Occipital lobe (tissue), 1 donor: ENCODE measurements at regions not wholly inside any gene's neighbourhood (a gene's known extent, or its start where the extent isn't known, plus 50 kb on each side); places are given as distances from the start of the nearest gene placed in this dataset.

Experiments used
- DNase-seq: peaks from one replicate; lab custom pipeline; 2025; lab: John Stamatoyannopoulos, UW

DNA sequence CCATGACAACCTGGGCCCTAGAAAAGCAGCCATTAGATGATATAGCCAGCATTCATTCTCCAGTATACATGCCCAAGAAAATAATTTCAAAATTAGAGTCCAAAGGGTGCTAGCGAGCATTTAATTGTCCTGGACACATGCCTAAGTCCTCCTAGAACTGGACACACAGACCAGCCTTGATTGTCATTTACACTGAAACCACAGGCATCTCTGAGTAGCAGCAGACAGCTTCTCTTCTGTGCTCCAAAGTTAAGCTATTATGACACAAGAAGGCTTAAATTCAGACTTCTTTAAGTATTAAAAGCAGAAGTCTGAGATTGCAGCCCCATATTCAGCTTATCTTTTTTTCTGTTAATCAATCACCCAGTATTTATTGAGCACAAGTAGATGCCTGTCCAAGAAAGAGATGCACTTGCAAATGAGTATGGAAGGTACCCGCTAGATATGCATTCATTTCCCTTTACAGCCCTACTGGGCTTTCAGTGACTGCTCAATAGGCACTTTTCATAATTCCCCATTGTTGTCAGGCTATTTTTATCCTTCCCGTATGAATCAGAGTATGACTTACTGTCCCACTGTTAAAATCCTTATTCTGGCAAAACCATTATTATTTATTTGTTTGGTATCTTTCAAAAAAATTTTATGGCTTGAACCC lies 374.1 kb downstream of the FBXW7 start:
- no peak for DNase-seq

DNA sequence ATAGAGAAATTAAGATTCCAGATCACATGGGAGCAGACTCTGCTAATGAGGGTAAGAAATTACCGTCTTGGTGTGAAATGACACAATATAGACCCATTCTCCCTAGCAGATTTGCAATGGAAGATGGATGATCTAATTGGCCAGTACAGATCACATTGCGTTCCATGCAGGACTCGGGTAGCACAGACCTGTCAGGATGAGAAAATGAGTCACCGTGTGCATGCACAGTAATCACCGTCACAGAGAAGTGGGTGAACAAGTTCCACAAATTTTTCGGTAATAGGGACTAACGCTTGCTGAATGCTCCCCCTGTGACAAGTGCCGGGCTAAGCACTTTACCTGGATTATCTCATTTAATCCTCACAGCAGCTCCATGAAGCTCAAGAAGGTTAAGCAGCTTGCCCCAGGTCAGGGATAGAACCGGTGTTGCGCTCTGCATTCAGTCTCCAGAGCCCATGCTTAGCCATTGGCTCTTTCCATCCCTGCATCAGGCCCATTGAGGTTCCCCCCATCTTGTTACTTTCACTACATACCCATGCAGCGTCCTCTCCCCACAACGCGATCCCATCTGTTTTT lies 375.6 kb downstream of the FBXW7 start:
- DNase-seq: no peak

DNA sequence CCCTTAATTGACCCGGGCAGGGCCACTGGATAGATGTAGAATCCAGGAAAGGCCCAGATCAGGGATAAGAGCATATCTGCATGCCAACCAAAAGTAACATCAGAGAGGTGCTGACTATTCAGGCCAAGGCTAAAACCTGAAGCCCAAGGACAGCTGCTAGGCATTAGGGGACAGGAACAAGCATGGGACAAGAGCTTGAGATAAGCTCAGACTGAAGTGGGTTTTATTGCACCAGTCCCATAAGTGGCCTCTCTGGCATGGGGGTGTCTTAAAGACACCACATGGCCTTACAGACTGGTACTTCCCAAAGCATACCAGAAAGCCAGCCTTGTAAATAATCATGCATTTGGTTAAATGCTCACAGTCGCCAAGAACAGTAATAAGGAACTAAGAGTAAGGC lies 376.1 kb downstream of the FBXW7 start:
- DNase-seq: no peak

DNA sequence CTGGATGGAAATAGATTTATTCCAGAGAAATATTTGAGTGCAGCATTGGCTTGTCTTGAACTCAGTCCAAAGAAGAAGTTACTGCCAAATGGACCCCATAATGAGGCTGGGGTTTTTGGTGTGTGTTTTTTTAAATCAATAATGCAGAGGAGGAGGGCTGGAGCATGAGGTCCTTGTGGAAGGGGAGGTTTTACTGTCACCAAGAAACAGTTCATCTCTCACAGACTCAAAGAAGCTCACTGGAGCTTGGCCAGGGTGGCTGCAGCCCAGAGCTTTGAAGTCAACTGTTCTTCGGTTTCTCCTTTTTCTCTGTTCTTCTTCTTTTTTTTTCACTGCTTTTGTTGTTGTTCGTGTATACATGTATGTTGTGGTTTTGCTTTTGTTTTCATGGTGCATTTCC lies 377.7 kb downstream of the FBXW7 start:
- no peak for DNase-seq

DNA sequence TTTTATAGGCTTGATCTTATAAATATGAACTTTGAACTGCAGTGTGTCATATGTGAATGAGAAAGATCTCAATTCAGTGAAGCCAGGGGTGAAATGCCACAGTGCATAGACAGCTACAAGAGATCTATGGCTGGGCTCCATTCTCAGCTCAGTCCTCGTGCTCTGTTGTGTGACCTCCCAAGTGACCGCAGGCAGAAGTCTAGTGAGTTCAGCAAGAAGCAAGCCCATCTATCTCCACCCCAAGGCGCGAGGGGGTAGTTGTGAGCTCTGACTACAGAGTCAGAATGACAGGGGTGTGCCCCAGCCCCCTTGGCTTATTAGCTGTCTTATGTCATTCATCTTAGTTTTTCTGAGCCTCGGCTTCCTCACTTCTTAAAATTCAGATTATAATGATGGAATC lies 378.3 kb downstream of the FBXW7 start:
- DNase-seq: no peak

DNA sequence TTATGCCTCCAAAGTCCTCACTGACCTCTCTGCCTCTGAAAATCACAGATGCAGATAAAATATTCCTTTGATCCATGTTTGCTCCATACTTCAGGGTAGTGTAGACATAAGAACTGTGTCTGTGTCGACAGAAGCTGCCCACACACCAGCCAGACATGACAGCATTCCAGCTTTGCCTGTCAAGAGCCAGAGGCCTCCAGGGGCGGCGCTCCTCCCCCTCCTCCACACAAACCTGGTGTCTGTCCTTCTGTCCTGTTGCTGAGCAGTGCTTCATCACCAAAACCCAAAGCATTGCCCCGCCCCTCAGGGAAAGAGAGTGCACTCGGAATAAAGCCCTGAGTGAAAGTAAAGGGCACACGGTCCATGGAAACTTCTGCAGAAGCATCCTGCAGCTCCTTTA lies 379.4 kb downstream of the FBXW7 start:
- DNase-seq: no peak

DNA sequence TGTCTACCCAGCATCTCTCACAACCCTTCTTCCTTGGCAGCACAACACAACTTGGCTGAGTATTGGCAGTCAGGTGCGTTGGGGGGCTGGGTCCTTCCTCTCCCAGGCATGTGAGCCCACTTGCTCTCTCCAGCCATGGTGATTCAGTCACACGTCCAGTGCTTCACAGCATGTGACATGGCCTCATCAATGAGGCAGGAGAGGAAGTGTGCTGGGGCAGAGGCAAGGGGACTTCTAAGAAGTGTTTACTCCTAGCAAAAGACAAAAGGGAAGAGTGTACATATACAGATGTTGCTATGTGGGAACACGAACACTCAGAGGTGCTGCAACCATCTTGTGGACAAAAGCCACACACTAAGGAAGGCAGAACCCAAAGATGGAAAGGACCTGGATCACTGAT lies 380.8 kb downstream of the FBXW7 start:
- DNase-seq: no peak

DNA sequence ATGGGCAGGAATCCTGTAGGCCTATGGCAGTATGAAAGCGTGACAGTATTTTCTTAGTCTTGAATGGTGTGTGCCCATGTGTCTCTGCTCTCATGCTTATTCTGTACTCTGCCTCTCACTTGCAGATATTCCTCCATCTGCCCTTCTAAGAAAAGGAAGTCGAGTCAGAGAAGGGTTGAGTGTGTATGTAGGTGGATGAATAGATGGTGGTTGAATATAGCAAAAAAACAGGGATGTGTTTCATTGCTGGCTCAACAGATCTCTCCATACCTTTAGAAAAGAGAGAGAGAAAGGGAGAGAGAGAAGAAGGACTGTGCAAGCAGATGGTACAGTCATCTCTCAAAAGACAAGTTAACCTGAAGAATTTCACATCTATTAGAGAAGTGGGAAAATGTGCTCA lies 381.5 kb downstream of the FBXW7 start:
- DNase-seq: no peak

DNA sequence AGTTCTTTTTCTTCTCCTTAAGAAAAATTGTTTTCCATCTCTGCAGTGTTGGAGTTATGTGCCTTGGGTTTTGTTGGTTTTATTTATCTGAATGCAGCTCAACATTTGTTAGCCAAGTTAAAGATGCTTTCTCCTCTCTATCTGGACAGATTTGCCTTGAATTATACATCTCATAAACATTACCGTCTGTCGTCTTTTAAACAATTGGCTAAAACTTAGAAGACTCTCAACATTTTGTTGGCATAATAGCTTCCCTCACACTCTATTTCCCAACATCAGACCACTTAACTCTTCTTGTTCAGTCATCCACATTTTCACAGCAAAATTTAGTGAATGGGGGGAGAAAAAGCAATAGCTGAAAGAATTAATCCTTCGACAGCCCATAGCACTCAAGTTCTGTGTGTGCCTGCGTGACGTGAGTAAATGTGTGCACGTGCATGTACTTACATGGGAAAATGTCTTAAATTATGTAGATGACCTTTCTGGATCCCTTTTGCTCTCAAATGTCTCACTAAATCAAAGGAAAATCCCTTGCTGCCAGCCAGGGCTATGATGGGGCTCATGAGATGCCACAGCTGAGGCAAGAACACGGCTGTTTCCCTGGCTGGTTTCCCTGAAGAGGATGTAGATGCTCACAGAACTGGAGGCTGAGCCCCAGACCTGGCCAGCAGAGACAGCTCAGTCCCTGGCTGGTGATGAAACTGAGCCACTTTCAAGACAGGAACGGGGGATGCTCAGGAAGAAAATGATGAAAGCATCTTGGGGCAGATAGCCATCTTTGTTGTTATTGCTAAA lies 382.2 kb downstream of the FBXW7 start:
- DNase-seq: no peak

DNA sequence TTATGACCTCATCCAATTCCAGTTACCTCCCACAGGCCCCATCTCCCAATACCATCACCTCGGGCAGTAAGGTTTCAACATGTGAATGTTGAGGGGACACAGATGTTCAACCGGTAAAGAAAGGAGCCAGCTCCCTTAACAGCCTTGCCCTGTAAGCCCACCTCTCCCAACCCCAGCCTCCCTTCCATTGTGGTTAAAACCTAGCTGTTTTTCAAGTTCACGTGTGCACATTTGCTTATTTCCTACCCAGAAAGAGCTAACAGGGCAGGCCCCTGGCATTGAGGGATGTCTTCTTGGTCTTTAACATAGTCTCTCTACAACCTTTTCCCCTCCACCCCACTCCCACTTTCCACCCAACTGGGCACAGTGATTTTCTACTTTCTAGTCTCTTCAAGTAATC lies 385.7 kb downstream of the FBXW7 start:
- no peak for DNase-seq

DNA sequence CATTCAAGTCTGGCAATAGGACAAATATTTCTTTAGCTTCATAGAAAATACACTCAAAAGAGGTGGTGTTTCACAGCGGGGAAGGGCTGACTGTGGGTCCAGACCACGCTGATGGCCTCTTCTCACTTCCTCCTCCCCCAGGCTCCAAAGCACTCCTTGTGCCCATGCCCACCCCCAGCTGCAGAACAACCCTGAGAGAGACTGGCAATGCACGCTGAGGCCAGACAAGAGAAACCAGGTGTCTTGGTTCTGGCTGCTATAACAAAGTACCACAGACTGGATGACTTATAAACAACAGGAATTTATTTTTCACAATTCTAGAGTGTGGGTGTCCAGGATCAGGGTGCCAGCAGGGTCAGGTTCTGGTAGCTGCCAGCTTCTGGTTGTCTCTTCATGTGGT lies 386.1 kb downstream of the FBXW7 start:
- DNase-seq: no peak

DNA sequence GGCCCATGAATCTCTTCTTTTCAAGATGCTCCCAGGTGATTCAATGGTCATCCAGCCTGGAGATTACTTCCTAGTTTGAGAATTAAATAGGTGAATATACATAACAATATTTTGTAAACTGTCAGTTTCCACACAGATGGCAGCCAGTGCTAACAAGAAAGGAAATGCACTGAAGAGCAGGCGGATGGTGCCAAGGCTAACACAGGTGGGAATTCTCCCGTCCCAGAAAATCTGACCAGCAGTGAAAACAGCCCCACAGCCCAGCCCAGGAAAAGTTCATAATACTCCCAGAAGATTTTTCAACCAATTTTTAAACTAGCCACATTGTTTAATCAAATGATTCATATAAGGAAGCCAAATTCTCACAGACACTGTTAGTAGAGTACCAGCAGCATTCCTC lies 387.2 kb upstream of the GATB start:
- DNase-seq: no peak

DNA sequence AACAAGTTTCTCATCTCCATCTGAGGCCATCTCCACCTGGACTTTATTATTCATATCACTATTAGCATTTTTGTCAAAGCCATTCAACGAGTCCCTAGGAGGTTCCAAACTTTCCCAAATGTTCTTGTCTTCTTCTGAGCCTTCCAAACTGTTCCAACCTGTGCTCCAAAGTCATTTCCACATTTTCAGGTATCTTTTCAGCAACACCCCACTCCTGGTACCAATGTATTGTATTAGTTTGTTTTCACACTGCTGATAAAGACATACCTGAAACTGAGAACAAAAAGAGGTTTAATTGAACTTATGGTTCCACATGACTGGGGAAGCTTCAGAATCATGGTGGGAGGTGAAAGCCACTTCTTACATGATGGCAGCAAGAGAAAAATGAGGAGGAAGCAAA lies 385.4 kb upstream of the GATB start:
- DNase-seq: no peak

DNA sequence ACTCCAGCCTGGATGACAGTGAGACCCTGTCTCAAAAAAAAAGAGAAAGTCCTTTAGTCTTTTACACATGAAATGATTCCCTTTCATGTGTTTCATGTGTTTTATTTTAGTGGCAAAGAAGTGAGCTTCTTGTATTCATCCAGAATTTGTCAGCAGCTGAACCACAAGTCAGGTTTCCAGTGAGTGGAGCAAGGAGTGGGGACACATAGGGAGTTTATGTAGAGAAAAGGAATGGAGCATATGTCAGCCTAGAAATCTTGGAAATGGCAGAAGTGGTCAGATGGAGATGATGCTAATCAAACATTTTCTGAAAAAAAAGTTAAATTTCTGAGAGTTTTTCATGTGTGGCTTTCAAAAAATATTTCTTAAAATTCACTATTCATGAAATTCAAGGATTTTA lies 383.0 kb upstream of the GATB start:
- DNase-seq: no peak

DNA sequence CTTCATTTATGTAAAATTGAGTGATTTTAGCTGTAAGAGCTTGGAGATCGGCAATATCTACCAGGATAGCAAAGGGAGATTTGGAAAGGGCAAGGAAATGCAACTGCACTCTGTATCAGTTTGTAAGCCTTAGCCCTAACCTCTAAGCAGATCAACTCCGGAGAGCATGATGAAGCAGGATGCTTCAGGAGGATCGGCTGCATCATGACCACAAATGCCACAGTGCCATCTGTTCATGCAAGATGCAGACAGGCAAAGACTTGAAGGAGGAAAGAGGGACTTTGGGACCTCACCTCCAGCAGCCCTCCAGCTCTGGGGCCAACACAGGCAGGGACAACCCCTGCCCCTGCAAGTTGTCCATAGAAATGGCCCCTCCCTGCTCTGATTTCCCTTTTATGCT lies 377.6 kb upstream of the GATB start:
- no peak for DNase-seq

DNA sequence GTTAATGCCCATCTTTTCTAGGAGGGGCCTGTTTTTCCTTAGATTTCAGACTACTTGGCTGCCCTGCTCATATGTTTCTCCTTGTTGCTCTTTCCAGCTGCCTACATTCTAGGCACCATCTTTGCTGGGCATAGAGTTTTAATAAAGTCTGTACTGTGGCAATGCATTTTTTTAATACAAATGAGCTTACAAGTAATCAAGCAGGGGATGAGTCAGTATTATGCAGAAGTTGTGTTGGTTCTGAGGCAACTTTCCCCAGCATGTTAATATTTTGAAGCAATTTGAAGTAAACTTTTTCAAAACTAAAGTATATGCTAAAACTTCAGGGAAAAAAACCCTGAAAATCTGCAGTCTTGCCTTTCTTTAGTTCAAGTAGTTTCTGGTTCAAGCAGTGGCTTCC lies 372.0 kb upstream of the GATB start:
- DNase-seq: no peak

DNA sequence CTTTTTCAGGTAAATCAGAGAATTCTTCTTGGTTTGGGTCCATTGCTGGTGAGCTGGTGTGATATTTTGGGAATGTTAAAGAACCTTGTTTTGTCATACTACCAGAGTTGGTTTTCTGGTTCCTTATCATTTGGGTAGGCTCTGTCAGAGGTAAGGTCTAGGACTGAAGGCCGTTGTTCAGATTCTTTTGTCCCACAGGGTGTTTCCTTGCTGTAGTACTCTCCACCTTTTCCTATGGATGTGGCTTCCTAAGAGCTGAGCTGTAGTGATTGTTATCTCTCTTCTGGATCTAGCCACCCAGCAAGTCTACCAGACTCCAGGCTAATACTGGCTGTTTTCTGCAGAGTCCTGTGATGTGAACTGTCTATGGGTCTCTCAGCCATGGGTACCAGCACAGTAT lies 367.5 kb upstream of the GATB start:
- no peak for DNase-seq

DNA sequence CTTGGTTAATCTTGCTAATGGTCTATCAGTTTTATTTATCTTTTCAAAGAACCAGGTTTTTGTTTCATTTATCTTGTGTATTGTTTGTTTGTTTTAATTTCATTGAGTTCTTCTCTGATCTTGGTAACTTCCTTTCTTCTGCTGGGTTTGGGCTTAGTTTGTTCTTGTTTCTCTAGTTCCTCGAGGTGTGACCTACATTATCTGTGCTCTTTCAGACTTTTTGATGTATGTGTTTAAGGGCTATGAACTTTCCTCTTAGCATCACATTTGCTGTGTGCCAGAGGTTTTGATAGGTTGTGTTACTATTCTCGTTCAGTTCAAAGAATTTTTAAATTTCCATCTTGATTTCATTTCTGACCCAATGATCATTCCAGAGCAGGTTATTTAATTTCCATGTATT lies 365.4 kb upstream of the GATB start:
- DNase-seq: no peak

DNA sequence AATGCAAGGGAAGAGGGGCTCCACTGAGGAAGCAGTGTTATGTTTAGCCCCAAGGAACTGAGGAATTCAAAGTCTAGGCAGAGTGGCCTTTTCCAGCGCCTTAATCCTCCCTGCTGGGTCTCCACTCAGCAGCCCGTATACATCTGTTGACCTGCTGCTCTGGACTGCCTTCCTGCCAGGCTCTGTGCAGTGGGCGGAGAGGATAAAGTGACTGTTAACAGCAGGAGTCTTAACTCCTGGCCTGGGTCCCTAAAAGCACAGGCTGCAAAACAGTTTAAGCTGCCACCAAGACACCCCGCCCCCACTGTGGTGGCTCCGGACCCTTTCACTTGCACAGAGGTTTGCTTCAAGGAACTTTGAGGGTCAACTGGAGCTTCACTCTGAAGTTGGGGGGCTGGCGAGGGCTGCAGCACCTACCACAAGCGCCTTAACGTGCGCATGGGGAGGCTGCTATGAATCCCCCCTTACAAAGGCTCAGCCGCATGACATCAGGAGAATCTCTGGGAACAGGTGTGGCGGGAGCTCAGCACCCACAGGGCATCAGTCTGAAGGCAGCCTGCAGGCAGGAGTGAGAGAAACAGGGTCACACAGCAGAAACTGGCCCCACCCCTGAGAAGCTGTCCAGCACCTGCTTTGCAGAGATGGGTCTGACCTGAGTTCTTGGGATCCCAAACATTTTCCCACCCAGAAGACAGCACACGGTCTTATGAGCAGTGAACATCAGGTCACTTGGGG lies 358.2 kb upstream of the GATB start:
- no peak for DNase-seq

DNA sequence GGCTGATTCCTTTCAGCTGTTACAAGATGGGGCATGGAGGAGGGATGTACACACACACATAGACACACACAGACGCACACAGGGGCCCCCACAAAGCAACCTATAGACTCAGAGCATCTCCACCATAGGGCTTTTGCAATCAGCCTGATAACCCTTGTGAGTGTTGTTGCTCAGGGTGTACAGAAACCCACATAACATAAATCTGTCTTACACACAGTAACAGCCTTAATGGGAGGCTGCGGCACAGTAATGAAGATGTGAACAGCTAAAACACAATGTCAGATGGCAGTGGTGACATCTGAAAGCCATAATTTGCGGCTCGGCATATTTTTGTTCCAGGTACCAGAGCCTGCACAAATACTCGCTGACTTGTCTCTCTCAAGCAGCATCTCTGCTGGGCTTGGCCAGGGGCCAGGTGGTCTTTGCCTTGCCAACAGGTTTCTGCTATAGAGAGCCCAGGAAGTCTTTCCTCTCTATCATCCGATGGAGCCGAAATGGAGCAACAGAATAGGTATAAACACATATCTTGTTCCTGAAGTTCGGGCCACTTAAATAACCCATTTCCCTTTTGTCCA lies 357.2 kb upstream of the GATB start:
- DNase-seq: no peak

DNA sequence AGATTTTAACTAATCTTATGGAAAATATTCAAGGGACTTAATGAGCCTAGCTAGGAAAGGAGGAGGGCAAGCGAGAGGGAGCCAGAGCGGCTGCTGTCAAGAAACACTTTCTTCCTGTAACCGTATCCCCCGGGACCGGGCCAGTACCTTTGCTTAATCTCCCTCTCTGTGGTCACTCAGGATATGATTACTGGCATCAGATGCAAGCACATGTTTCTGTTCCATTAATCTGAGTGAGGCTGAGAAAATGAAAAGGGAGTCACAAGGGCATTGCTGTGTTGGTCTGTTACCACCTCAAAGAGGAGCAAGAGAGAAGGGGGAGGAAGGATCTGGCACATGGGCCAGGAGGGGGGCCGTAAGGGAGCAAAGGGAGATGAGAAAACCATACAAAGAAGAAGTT lies 356.7 kb upstream of the GATB start:
- DNase-seq: no peak

DNA sequence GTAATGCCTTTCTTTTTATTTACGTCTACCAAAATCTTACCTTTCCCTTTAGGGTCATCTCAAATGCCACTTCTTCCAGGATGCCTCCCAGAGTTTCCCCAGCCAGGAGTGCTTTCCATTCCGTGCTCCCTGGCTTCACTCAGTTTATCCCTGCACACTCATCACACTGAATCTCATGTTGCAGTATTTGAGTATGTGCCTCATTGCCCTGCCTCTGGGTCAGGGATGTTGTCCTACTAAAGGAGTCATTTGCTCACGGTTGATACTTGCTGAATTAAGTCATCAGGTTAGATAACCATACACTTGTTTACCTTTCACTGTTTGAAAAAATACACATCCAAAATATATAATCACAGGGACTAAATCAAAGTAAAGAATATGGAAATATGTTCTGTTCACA lies 356.2 kb upstream of the GATB start:
- no peak for DNase-seq
